Gastrocnemius medialis (tissue), 4 donors: ENCODE measurements at regions not wholly inside any gene's neighbourhood (a gene's known extent, or its start where the extent isn't known, plus 50 kb on each side); places are given as distances from the start of the nearest gene placed in this dataset.

Experiments
- POLR2A ChIP-seq, 2 donors: fragments of 450-650 bp; IDR thresholded peaks; one replicate each; pipeline ENCODE4 v1.6.1; 2017; ENCODE audit warnings: antibody characterized with exemption in 2 of 2, mild to moderate bottlenecking in 2 of 2, moderate library complexity in 2 of 2
- TF ChIP-seq, protein P1 (sequence below), 5 experiments: fragments of 450-650 bp in 3 of 5; fragments of 200-600 bp in 2 of 5; sonication (generic) in 2 of 5; IDR thresholded peaks in 4 of 5; conservative IDR thresholded peaks in 1 of 5; 1 replicate in 4 of 5; 2 replicates in 1 of 5; pipeline ENCODE4 v1.5.1; 2016 to 2019; ENCODE audit warnings: antibody characterized with exemption in 5 of 5, mild to moderate bottlenecking in 3 of 5, moderate library complexity in 3 of 5

DNA sequence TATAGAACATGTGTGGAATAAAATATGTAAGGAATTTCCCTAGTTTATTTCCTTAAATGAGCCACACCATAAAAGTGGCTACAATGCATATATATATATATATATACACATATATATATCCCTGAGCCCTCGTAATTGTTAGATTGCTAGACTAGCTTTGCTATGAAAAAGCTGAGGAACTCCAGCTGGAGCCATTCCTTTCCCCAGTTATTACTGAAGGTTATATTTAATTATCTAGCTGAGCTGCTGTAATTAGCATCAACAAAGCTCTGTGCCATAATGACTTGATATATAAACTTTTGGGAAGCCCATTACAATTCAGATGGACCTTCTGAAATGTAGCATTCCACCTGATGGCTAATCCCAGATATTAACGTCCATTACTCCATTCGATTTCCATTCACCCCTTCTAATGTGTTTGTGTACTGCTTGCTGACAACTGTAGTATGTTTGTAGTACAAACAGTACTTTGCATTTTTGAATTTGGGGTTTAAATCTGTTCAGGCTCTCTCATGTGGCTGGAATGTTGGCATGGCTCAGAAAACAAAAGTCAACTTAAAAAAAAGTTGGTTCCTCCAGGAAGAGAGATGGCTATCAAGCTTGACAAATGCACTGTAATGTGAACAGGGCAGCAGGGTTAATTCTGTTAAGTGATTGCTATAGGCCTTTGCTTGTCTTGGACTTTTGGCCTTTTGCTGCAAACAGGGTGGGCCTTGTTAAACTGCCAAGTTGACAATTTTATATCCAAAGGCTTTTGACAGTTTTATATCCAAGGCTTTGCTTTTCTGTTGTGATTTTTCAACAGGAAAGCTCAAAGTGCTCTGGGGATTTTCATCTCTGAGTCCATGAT, 170.0 kb downstream of the LTN1 start:
- TF ChIP-seq, protein P1, sequence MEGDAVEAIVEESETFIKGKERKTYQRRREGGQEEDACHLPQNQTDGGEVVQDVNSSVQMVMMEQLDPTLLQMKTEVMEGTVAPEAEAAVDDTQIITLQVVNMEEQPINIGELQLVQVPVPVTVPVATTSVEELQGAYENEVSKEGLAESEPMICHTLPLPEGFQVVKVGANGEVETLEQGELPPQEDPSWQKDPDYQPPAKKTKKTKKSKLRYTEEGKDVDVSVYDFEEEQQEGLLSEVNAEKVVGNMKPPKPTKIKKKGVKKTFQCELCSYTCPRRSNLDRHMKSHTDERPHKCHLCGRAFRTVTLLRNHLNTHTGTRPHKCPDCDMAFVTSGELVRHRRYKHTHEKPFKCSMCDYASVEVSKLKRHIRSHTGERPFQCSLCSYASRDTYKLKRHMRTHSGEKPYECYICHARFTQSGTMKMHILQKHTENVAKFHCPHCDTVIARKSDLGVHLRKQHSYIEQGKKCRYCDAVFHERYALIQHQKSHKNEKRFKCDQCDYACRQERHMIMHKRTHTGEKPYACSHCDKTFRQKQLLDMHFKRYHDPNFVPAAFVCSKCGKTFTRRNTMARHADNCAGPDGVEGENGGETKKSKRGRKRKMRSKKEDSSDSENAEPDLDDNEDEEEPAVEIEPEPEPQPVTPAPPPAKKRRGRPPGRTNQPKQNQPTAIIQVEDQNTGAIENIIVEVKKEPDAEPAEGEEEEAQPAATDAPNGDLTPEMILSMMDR (IDR thresholded peaks at IDR 0.05 in 4 of 5, conservative IDR thresholded peaks at IDR 0.05 in 1 of 5): no peak
- no peak for TF ChIP-seq POLR2A (IDR thresholded peaks at IDR 0.05)
